GM18858 (cell line): ENCODE measurements at regions not wholly inside any gene's neighbourhood (a gene's known extent, or its start where the extent isn't known, plus 50 kb on each side); places are given as distances from the start of the nearest gene placed in this dataset.

Experiments
- ATAC-seq: cut with Tn5 transposase; IDR thresholded peaks from one replicate; pipeline ENCODE4 v1.9.1; 2021; ENCODE audit not compliant: unreplicated experiment

DNA sequence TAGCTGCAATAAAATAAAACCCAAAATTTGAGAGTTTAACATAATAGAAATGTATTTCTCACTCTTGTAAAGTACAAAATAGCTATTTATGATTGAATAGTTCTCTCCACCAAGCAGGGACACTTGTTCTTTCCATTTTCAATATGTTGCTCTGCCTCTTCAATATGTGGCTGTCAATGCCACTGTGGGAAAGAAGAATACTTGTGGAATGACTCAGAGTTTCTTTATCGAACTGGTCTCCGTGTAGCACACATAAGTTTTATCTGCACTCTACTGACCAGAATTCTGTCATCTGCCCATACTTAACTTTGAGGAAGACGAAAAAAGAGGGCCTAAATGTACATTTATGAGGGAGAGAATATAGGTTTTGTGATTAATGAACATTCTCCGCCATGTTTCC is 256.9 kb downstream of the ATXN7L3B start:
- ATAC-seq, result no peak

DNA sequence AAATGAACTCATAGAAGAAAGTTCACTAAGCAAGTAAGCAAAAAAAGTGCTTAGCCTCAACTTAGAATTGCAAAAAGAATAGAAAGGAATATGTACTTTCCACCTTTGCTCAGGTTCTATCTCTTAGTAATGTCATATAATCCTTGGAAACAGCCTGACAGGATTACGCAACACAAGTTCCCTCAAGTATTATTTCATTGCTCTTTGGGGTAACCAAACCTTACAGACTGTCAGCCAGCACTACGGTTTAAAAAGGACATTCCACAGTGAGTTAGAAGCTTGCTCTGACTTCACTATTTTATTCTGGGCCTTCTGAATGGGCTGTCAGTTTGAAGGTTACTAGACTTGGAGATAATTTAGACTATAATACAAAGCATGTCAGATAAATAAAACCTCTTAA is 264.0 kb downstream of the ATXN7L3B start:
- ATAC-seq, result no peak

DNA sequence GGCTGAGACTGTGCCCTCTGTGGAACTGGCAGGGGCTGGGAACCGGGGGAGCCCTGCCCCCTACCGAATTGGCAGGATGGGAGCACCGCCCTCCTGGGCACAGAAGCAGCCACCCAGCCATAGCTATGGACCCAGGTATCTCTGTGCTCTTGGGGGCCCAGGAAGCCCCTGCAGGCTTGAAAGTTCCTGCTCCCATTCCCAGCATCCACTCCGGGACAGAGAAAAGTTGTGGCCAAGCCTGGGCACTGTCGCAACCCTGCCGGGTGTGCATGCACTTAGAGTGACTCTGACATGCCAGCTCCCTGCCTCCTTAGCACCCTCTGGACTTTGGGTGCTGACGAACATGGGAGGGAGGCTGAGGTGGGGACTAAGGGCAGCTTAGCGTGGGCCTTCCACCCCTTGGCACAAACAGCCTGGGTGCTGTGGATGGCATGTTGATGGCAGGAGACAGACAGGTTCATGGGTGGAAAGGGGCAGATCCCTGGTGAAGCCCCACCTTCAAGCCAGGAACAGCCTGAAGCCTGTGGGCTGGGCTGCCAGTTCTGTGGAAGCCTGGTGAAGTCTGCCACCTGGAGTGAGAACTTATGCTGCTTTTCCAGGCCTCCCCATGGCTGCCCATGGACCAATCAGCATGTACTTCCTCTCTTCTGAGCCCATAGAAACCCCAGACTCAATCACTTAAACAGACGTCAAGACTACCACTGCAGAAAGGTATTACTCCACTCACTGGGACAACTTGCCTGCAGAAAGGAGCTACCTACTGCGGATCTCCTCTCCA is 279.0 kb downstream of the ATXN7L3B start:
- no peak for ATAC-seq

DNA sequence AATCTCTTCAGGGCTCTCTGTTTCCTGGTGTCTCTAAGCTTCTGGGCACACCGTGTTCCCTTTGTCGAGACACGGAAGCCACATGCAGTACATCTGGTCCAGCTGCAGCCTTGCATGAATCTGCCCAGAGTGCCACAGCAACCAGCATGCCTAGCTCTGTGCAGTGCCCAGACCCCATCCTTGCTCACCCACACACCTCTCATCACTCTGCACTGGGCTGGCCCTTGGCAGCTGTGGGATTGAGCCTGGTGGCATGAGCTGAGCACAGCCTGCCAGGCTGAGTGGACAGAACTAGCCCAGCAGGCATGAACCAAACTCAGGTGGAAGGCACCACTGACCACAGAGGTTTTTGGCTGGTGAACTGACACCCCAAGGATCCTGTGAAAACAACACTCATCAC is 279.9 kb downstream of the ATXN7L3B start:
- no peak for ATAC-seq

DNA sequence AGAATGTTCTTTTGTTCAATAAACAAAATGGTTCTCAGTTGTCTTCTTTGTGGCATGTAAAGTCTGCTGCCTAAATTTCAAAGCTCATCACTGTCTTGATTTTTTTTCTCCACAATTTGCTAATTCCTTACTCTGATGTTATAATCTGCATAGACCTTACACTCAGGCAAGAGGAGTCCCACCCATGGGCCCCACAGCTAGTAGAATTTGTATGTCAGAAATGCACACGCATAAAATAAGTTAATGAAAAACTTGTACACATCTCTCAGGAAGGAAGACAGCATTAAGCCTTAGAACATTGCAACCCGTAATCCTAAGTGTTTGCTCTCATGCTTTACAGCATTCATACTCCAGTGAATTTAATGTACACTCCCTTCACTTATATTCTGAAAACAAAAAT is 280.8 kb downstream of the ATXN7L3B start:
- no peak for ATAC-seq

GRCh38 chr12:74820324-74820723 is 282.7 kb downstream of the ATXN7L3B start:
- no peak for ATAC-seq

DNA sequence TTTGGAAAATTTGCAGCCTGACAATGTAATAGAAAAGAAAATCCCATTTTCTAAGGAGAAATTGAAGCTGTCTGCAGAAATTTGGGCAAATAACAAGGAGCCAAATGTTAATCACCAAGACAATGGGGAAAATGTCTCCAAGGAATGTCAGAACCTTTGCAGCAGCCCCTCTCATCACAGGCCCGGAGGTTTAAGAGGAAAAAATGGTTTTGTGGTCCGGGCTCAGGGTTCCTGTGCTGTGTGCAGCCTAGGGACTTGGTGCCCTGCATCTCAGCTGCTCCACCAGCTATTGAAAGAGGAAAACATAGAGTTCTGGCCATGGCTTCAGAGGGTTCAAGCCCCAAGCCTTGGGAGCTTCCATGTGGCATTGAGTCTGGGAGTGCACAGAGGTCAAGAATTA is 298.9 kb downstream of the ATXN7L3B start:
- ATAC-seq, result no peak

- no peak for ATAC-seq
These were observed 308.5 kb downstream of the ATXN7L3B start for GRCh38 chr12:74846116-74846515.

- ATAC-seq, result no peak
These were observed 309.5 kb downstream of the ATXN7L3B start for GRCh38 chr12:74847169-74847568.

DNA sequence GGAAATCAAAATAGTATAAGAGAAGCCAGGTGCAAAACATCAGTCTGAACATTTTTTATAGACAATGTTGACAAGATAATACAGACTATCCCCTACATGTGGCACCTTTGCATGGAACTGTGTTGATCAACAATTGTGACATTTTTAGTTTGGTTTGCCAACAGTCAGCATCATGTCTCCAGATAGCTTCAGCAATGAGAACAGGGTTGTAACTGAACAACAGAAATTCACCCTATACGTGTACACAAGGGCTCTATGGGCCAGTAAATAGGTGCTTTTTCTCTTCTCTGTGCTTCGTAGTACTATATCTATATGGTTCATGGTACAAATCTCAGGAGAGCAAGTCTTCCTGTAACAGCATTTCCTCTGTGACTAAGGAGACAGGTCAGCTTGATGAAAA is 310.4 kb downstream of the ATXN7L3B start:
- ATAC-seq, result no peak

- no peak for ATAC-seq
These were observed 312.2 kb downstream of the ATXN7L3B start for GRCh38 chr12:74849801-74850200.

GRCh38 chr12:74871817-74872216 is 334.2 kb downstream of the ATXN7L3B start:
- ATAC-seq, result no peak

DNA sequence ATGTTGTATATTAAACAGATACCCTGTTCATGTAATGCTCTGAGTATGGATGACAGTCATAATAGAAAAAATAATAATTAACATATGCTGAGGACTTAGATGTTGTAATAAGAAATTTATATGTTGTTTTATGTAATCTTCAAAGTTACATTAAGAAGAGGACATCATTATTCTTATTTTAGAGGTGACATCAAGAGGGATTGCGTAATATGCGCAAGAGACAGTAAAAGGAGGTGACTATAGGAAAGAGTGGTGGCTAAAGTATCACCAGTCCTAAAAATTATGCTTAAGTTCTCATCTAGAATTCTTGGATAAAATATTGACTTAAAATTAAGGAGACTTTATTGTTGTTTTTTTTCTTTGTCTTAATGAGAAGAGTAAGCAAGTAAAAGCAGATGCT is 323.9 kb downstream of the KCNC2 start:
- no peak for ATAC-seq

DNA sequence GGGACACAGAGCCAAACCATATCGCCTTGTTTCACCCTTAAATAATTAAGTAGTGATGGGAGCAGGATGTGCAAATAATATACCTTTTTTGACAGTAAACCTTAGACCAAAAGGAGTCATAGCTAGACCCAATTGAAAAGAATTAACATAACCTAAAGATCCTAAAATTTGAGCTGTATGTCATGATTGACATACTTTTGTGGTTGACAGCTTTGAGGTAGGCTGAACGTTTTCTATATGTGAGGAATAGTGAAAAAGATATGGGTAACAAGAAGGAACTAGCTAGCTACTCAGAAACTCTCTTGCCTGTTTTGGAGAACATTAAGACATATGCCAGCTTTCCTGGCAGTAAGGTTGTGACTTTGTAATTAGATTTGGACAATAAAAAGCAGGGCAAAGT is 320.6 kb downstream of the KCNC2 start:
- no peak for ATAC-seq

- peak; percentile 69 for ATAC-seq
These were observed 319.9 kb downstream of the KCNC2 start for GRCh38 chr12:74889563-74890236.

DNA sequence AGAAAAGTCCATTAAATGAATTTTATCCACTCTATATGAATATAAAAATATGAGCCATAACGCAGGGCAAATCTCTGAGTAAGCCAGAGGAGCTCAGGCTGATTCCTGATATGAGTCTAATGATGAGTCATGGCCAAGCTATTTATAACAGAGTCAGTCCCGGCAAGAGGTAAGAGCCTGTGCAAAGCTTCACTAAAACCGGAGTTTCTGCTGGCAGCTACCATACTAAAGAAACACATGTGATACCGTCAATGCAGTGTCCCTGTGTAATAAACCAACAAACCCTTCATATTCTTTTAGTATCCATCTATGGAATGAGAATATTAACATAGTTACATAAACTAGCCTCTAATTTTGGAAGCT is 319.4 kb downstream of the KCNC2 start:
- peak; percentile 95 for ATAC-seq

DNA sequence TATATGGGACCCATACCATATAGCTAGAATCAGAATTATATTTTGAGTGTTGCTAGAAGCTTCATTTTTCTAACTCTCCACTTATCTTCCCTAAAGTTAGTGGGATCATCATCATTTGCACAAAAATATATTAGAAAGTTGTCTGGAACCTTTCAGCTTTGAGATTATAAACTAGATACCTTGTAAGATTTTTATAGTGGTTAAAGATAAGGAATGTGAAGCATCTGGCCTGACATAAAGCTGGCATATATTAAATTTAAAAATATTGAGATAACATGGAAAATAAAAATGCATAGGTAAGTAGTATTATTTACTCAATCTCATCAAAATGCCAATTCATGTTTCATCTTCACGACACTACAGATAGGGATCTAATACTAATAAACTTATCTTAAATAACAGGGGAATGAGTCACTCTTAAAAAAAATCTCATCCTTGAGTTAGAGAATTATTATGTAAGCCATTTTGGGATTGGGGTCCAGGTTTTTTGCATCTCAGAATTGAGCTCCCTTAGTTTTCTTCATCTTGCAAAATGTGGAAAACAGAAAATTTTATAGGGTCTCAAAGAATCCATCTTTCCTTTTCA is 318.5 kb downstream of the KCNC2 start:
- ATAC-seq, result no peak

GRCh38 chr12:74892057-74892633 is 317.5 kb downstream of the KCNC2 start:
- no peak for ATAC-seq

GRCh38 chr12:74896186-74896585 is 313.5 kb downstream of the KCNC2 start:
- ATAC-seq, result no peak

DNA sequence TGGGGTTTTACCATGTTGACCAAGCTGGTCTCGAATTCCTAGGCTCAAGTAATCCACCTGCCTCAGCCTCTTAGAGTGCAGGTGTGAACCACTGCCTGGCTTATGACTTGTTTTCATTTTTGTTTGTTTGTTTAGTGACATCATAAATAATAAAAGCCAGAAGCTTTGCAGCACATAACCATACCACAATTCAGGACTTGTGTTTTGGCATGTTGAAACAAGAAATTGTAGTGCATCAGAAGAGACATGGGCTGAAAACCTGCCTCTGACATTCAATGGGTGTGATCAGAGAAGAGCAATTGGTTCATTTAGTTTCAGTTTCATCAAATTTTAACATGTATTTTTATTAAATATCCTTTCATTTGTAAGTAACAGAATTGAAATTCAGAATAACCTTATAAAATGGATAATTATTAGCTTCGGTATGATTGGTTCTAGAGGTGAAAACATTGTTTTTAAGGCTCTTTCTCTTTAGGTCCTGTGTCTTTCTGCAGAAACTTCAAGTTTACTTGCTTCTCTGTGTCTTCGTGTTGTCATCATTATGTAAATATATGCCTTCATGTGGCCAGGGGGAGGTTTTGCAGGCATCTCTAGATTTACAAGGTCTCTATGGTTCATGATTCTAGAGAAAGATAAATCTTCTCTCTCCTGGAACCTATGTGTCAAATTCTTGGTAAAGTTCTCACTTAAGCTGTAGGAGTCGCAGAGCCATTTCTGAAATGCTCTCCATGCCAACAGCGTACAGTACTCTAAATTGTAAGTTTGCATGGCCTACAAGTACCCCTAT is 312.0 kb downstream of the KCNC2 start:
- no peak for ATAC-seq
